ENCODE measurements at regions not wholly inside any gene's neighbourhood (a gene's known extent, or its start where the extent isn't known, plus 50 kb on each side); places are given as distances from the start of the nearest gene placed in this dataset.

DNA sequence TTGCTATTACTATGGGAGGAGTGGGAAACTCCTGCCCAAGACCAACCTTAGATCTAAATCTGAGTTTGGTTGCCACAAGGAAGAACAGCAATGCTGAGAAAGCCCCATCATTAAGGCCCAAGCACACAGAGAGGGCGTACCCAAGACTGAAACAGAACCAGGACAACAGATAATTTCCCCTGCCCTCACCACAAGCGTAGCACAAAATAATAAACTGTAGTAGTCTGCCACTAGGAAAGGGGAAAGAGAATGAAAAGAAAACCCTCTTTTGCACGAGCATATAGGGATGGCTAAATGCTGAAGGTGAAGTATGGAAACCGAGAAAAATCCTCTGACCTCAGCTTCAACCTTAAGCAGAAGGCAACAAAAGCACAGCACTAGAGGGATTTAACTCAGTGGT is 76.5 kb upstream of the DHRS4 start:
- H3K9me3 Mint-ChIP-seq, result peaks cover 0 to 89% of the 10 kb centered on the region in 2 experiments; a peak in 3 of 5 replicates
- DNase-seq, result no peak

More for the DNA sequence above, 76.5 kb upstream of the DHRS4 start:
- no CpG with 5 or more reads among the region's 4 CpGs for WGBS (ENCODE audit: extremely low coverage, insufficient read length, low lambda C conversion rate)
- no peaks in the 10 kb centered on the region for H3K4me1 ChIP-seq (ENCODE audit: insufficient read depth, low read length)
- H3K27me3 Mint-ChIP-seq (ENCODE audit: low read depth), result peaks cover 3% of the 10 kb centered on the region
- no peak overlapping the region for H3K4me2 ChIP-seq (ENCODE audit: insufficient read depth, insufficient read length, low read length)
- no peaks in the 10 kb centered on the region for H3K23me2 ChIP-seq (ENCODE audit: insufficient read length, low read depth, low read length, poor library complexity, severe bottlenecking)
- H3K27me3 ChIP-seq (ENCODE audit: insufficient read depth, low read length), result no peaks in the 10 kb centered on the region
- H3K79me1 ChIP-seq (ENCODE audit: insufficient read depth, low read depth, low read length, poor library complexity, severe bottlenecking), result no peaks in the 10 kb centered on the region
- no peak overlapping the region for H2AFZ ChIP-seq (ENCODE audit: low read length)
- no peak overlapping the region for H4K5ac ChIP-seq (ENCODE audit: insufficient read length, low read depth, low read length)
- H3K4me1 Mint-ChIP-seq, result no peaks in the 10 kb centered on the region
- H2BK20ac ChIP-seq (ENCODE audit: low read depth, low read length, poor library complexity, severe bottlenecking), result no peak overlapping the region
- H3K36me3 Mint-ChIP-seq (ENCODE audit: insufficient read depth in 1 of 3, low read depth in 3 of 3), result peaks cover 0 to 31% (median 0%) of the 10 kb centered on the region in 3 experiments; a peak in 2 of 7 replicates
- no peak overlapping the region for H4K8ac ChIP-seq (replicated peaks; ENCODE audit: insufficient read length, low read depth, low read length)
- H3K9ac ChIP-seq (ENCODE audit: extremely low read depth, insufficient read length, low read length), result no peak overlapping the region
- TF ChIP-seq, protein P1, sequence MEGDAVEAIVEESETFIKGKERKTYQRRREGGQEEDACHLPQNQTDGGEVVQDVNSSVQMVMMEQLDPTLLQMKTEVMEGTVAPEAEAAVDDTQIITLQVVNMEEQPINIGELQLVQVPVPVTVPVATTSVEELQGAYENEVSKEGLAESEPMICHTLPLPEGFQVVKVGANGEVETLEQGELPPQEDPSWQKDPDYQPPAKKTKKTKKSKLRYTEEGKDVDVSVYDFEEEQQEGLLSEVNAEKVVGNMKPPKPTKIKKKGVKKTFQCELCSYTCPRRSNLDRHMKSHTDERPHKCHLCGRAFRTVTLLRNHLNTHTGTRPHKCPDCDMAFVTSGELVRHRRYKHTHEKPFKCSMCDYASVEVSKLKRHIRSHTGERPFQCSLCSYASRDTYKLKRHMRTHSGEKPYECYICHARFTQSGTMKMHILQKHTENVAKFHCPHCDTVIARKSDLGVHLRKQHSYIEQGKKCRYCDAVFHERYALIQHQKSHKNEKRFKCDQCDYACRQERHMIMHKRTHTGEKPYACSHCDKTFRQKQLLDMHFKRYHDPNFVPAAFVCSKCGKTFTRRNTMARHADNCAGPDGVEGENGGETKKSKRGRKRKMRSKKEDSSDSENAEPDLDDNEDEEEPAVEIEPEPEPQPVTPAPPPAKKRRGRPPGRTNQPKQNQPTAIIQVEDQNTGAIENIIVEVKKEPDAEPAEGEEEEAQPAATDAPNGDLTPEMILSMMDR (conservative IDR thresholded peaks at IDR 0.05), result no peak
- no peak overlapping the region for H2AK5ac ChIP-seq (ENCODE audit: insufficient read length, low read length)
- H4K91ac ChIP-seq (ENCODE audit: insufficient read length, low read depth, low read length), result no peak overlapping the region
- no peak overlapping the region for H3K18ac ChIP-seq (ENCODE audit: insufficient read length, low read depth, low read length)
- no peak overlapping the region for H3K56ac ChIP-seq (ENCODE audit: insufficient read length, low read depth, low read length)
- peak overlapping the region in 1 of 3 experiments; percentile 54; a peak in 1 of 7 replicates for H3K27ac Mint-ChIP-seq
- H3K4me3 Mint-ChIP-seq, result no peak overlapping the region
- peaks cover 6% of the 10 kb centered on the region for H3K9me3 ChIP-seq (ENCODE audit: control insufficient read depth, low read depth, low read length)
- no peak overlapping the region for H2BK12ac ChIP-seq (ENCODE audit: insufficient read length, low read depth, low read length)
- no peak overlapping the region for H2BK5ac ChIP-seq (ENCODE audit: insufficient read length, low read length)
- H2BK15ac ChIP-seq (ENCODE audit: low read depth, low read length), result no peak overlapping the region
- H3K79me2 ChIP-seq (ENCODE audit: insufficient read depth, low read length), result no peaks in the 10 kb centered on the region
- no peak overlapping the region for H3K27ac ChIP-seq (ENCODE audit: insufficient read length, low read depth, low read length)
- no peak overlapping the region for H3K14ac ChIP-seq (ENCODE audit: insufficient read depth, low read length)
- no peak overlapping the region for H3K4ac ChIP-seq (ENCODE audit: low read depth, low read length)
- no peak overlapping the region for H3K23ac ChIP-seq (ENCODE audit: insufficient read length, low read depth, low read length)
- H4K20me1 ChIP-seq (ENCODE audit: control insufficient read depth, insufficient read depth, insufficient read length), result no peaks in the 10 kb centered on the region
- no peak overlapping the region for H2BK120ac ChIP-seq (ENCODE audit: low read depth, low read length, poor library complexity, severe bottlenecking)
- no peak overlapping the region for H3T11ph ChIP-seq (ENCODE audit: low read length)
